CD4-positive, alpha-beta memory T cell (primary cell): ENCODE measurements at regions not wholly inside any gene's neighbourhood (a gene's known extent, or its start where the extent isn't known, plus 50 kb on each side); places are given as distances from the start of the nearest gene placed in this dataset.

ENCODE experiments used
- CTCF ChIA-PET: fragments of 350-600 bp; sonication (Branson Sonifier 250); formaldehyde crosslinking; loops from one replicate; lab custom pipeline; 2021; ENCODE audit warnings: inconsistent platforms; ENCODE audit not compliant: partially characterized antibody; lab: Charles Lee
- POLR2A ChIA-PET: fragments of 350-600 bp; sonication (Branson Sonifier 250); formaldehyde crosslinking; loops from one replicate; lab custom pipeline; 2021; ENCODE audit not compliant: partially characterized antibody; lab: Charles Lee
- DNase-seq, 5 donors: peaks; one replicate each; pipeline versions ENCODE4 v3.0.0 to v3.0.0-alpha.2; 2020 to 2022; ENCODE audit warnings: mixed read lengths in 1 of 5
- H3K27ac ChIP-seq: one replicate; pipeline ENCODE4 v1.7.0; 2013; ENCODE audit warnings: low read depth, low read length
- H3K27me3 ChIP-seq: 2 replicates; pipeline ENCODE4 v1.7.0; 2013; ENCODE audit warnings: mild to moderate bottlenecking, low read length, moderate library complexity; ENCODE audit not compliant: insufficient read depth
- H3K36me3 ChIP-seq: 2 replicates; pipeline ENCODE4 v1.7.0; 2013; ENCODE audit warnings: mild to moderate bottlenecking, low read length, moderate library complexity; ENCODE audit not compliant: insufficient read depth
- H3K4me1 ChIP-seq: 2 replicates; pipeline ENCODE4 v1.7.0; 2013; ENCODE audit warnings: mild to moderate bottlenecking, low read length, moderate library complexity; ENCODE audit not compliant: insufficient read depth
- H3K4me3 ChIP-seq, 2 donors: one replicate each; pipeline ENCODE4 v1.7.0; 2013; ENCODE audit warnings: low read length in 2 of 2, mild to moderate bottlenecking in 1 of 2
- H3K9me3 ChIP-seq, 2 donors: one replicate each; pipeline ENCODE4 v1.7.0; 2013; ENCODE audit warnings: low read length in 2 of 2, control low read depth in 1 of 2; ENCODE audit not compliant: control insufficient read depth in 1 of 2
- H3K27ac Mint-ChIP-seq, 7 donors: one replicate each; pipeline ENCODE4 v1.8.0; 2020 to 2021; ENCODE audit warnings: mixed read lengths in 7 of 7, mild to moderate bottlenecking in 6 of 7, inconsistent platforms in 3 of 7, moderate library complexity in 3 of 7
- H3K27me3 Mint-ChIP-seq, 2 donors: one replicate each; pipeline ENCODE4 v1.8.0; 2020 to 2021; ENCODE audit warnings: mixed read lengths in 2 of 2
- H3K36me3 Mint-ChIP-seq, 2 donors: one replicate each; pipeline ENCODE4 v1.8.0; 2020 to 2021; ENCODE audit warnings: mixed read lengths in 2 of 2, inconsistent platforms in 1 of 2, mild to moderate bottlenecking in 1 of 2
- H3K4me1 Mint-ChIP-seq, 4 donors: one replicate each; pipeline ENCODE4 v1.8.0; 2020 to 2021; ENCODE audit warnings: mixed read lengths in 4 of 4, mild to moderate bottlenecking in 1 of 4
- H3K4me3 Mint-ChIP-seq, 8 donors: one replicate each; pipeline ENCODE4 v1.8.0; 2020 to 2021; ENCODE audit warnings: mixed read lengths in 8 of 8, mild to moderate bottlenecking in 7 of 8, moderate library complexity in 6 of 8, inconsistent platforms in 3 of 8
- H3K9me3 Mint-ChIP-seq, 8 donors: one replicate each; pipeline ENCODE4 v1.8.0; 2020 to 2021; ENCODE audit warnings: mixed read lengths in 8 of 8, mild to moderate bottlenecking in 5 of 8, inconsistent platforms in 3 of 8, moderate library complexity in 1 of 8
- intact Hi-C: fragments of 100-400 bp; cut with micrococcal nuclease; formaldehyde crosslinking; loops from one replicate; pipeline ENCODE4 v1.15.1; 2023

- Histone ChIP-seq H3K9me3 (no peaks in the 10 kb centered on the region), H3K4me1 (no peaks in the 10 kb centered on the region), H3K27ac (no peak overlapping the region), H3K4me3 (no peak overlapping the region), H3K36me3 (no peaks in the 10 kb centered on the region), H3K27me3 (no peaks in the 10 kb centered on the region)
- ChIA-PET CTCF (no interaction called here), POLR2A (no interaction called here)
- H3K36me3 Mint-ChIP-seq = no peaks in the 10 kb centered on the region
- H3K27me3 Mint-ChIP-seq = peaks cover 2% of the 10 kb centered on the region in 2 donors
- intact Hi-C loops = no loop called here
- no peak overlapping the region for H3K4me3 Mint-ChIP-seq
- DNase-seq = no peak
- H3K4me1 Mint-ChIP-seq = no peaks in the 10 kb centered on the region
- H3K9me3 Mint-ChIP-seq = peaks cover 0 to 5% (median 0%) of the 10 kb centered on the region in 8 donors
- no peak overlapping the region for H3K27ac Mint-ChIP-seq
These were observed 90.9 kb upstream of the SOX4 start for GRCh38 chr6:21502682-21503081.

DNA sequence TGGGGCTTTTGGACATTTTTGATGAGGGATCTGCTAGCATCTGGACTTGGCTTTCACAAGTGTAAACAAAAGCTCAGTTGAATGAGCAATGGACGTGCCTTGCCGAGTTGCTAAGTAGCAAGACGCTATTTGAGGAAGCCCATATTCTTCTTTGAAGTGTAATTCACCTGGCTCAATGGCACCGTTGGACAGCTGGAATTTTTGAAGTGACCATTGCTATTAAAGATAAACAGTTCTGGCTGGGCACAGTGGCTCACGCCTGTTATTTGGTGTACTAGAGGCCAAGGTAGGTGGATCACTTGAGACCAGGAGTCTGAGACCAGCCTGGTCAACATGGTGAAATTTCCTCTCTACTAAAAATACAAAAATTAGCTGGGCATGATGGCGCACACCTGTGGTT is 88.8 kb upstream of the SOX4 start:
- no peak for DNase-seq
- ChIA-PET CTCF (no interaction called here), POLR2A (no interaction called here)
- no peak overlapping the region for H3K27ac ChIP-seq
- Mint-ChIP-seq H3K4me3 (no peak overlapping the region), H3K27me3 (peaks cover 2% of the 10 kb centered on the region in 2 donors), H3K4me1 (no peaks in the 10 kb centered on the region), H3K36me3 (no peaks in the 10 kb centered on the region), H3K27ac (no peak overlapping the region), H3K9me3 (peaks cover 0 to 5% (median 0%) of the 10 kb centered on the region in 8 donors)
- H3K36me3 ChIP-seq = no peaks in the 10 kb centered on the region
- intact Hi-C loops = no loop called here
- H3K9me3 ChIP-seq = no peaks in the 10 kb centered on the region
- no peaks in the 10 kb centered on the region for H3K4me1 ChIP-seq
- no peaks in the 10 kb centered on the region for H3K27me3 ChIP-seq
- no peak overlapping the region for H3K4me3 ChIP-seq

DNA sequence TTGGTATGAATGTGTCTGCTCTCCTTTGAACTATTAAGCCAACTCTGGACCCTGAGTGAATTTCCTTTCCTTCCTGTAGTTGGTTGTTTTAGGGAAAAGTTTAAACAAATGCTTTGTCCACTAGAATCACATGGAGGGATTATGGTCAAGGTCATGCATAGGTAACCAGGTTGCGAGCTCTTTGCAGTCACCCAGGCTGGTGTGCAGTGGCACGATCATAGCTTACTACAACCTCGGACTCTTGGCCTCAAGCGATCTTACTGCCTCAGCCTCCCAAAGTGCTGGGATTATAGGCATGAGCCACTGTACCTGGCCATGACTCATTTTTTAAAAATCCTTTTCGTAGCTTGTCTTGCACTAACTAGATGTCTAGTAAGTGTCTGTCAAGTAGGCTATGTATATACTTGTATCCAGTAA is 88.0 kb upstream of the SOX4 start:
- H3K4me3 ChIP-seq = no peak overlapping the region
- H3K36me3 ChIP-seq = no peaks in the 10 kb centered on the region
- Mint-ChIP-seq H3K27ac (no peak overlapping the region), H3K4me1 (no peaks in the 10 kb centered on the region), H3K27me3 (peaks cover 2% of the 10 kb centered on the region in 2 donors), H3K4me3 (no peak overlapping the region), H3K36me3 (no peaks in the 10 kb centered on the region), H3K9me3 (peaks cover 0 to 5% (median 0%) of the 10 kb centered on the region in 8 donors)
- H3K27ac ChIP-seq = no peak overlapping the region
- intact Hi-C loops = no loop called here
- H3K4me1 ChIP-seq = no peaks in the 10 kb centered on the region
- no peaks in the 10 kb centered on the region for H3K27me3 ChIP-seq
- H3K9me3 ChIP-seq = no peaks in the 10 kb centered on the region
- CTCF ChIA-PET = no interaction called here
- DNase-seq = no peak
- POLR2A ChIA-PET = no interaction called here

DNA sequence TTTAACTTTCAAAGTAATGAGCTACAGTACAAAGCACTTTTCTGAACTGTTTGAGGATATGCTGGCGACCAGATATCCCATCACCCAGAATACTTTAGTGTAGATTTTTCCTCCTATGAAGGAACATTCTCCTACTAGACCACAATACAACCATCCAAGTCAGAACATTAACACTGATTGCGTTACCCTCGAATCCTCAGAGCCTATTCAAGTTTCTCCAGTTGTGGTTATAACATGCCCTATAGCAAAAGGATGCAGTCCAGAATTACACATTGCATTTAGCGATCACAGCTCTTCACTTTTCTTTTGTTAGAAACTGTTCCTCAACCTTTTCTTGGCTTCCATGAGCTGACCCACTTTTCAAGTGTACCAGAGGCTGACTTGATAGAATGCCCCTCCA is 87.4 kb upstream of the SOX4 start:
- H3K27me3 Mint-ChIP-seq = peaks cover under 1 to 2% of the 10 kb centered on the region in 2 donors
- Histone ChIP-seq H3K4me3 (no peak overlapping the region), H3K27ac (no peak overlapping the region), H3K36me3 (no peaks in the 10 kb centered on the region), H3K9me3 (no peaks in the 10 kb centered on the region), H3K27me3 (no peaks in the 10 kb centered on the region), H3K4me1 (no peaks in the 10 kb centered on the region)
- intact Hi-C loops = no loop called here
- ChIA-PET POLR2A (no interaction called here), CTCF (no interaction called here)
- no peaks in the 10 kb centered on the region for H3K4me1 Mint-ChIP-seq
- DNase-seq = no peak
- no peak overlapping the region for H3K27ac Mint-ChIP-seq
- no peak overlapping the region for H3K4me3 Mint-ChIP-seq
- no peaks in the 10 kb centered on the region for H3K36me3 Mint-ChIP-seq
- peaks cover 0 to 5% (median 0%) of the 10 kb centered on the region in 8 donors for H3K9me3 Mint-ChIP-seq

- ChIA-PET POLR2A (no interaction called here), CTCF (no interaction called here)
These were observed 85.7 kb upstream of the SOX4 start for GRCh38 chr6:21507811-21508210.

GRCh38 chr6:21508753-21509152 is 84.8 kb upstream of the SOX4 start:
- no peaks in the 10 kb centered on the region for H3K9me3 ChIP-seq
- H3K36me3 ChIP-seq = no peaks in the 10 kb centered on the region
- H3K4me1 ChIP-seq = no peaks in the 10 kb centered on the region
- H3K27ac Mint-ChIP-seq = no peak overlapping the region
- H3K27me3 Mint-ChIP-seq = peaks cover 1 to 4% of the 10 kb centered on the region in 2 donors
- no peaks in the 10 kb centered on the region for H3K4me1 Mint-ChIP-seq
- DNase-seq = no peak
- no peak overlapping the region for H3K27ac ChIP-seq
- H3K4me3 ChIP-seq = no peak overlapping the region
- H3K27me3 ChIP-seq = no peaks in the 10 kb centered on the region
- no peak overlapping the region for H3K4me3 Mint-ChIP-seq
- POLR2A ChIA-PET = no interaction called here
- peaks cover 0 to 3% (median 0%) of the 10 kb centered on the region in 8 donors for H3K9me3 Mint-ChIP-seq
- H3K36me3 Mint-ChIP-seq = no peaks in the 10 kb centered on the region
- intact Hi-C loops = no loop called here
- CTCF ChIA-PET = no interaction called here

More at GRCh38 chr6:21507811-21508210, 85.7 kb upstream of the SOX4 start:
- Histone ChIP-seq H3K36me3 (no peaks in the 10 kb centered on the region), H3K9me3 (no peaks in the 10 kb centered on the region), H3K4me3 (no peak overlapping the region), H3K4me1 (no peaks in the 10 kb centered on the region), H3K27me3 (no peaks in the 10 kb centered on the region), H3K27ac (no peak overlapping the region)
- Mint-ChIP-seq H3K27me3 (peaks cover 3% of the 10 kb centered on the region in 2 donors), H3K4me1 (no peaks in the 10 kb centered on the region), H3K4me3 (no peak overlapping the region), H3K9me3 (peaks cover 0 to 5% (median 0%) of the 10 kb centered on the region in 8 donors), H3K36me3 (no peaks in the 10 kb centered on the region), H3K27ac (no peak overlapping the region)
- intact Hi-C loops = no loop called here
- DNase-seq = no peak

DNA sequence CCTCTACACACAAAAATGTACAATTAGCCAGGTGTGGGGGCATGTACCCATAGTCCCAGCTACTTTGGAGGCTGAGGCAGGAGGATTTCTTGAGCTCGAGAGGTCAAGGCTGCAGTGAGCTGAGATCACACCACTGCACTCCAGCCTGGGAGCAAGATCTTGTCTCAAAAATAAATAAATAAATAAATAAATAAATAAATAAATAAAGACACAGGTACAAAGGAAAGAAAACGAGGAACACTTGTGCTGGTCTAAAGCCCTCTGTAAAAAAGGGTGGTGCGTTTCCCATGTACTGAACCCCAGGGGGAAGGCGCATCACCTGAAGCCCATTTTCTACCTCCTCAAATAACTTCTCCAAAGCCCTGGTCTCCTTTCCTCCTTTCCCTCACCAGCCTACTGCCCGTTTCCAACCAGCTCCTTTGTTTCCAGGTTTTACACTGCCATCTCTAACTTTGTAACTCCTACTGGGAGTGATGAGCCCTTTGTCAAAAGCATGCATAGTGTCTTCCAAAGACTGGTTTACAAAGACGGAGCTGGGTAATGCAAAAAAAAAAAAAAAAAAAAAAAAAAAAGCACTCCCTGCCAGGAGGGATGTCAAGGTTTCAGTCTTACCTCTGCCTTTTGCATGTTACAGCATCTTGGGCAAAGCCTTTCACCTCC is 81.5 kb upstream of the SOX4 start:
- H3K27me3 Mint-ChIP-seq = peaks cover 1 to 6% of the 10 kb centered on the region in 2 donors

More for the DNA sequence above, 81.5 kb upstream of the SOX4 start:
- intact Hi-C loops = no loop called here
- H3K4me1 ChIP-seq = no peaks in the 10 kb centered on the region
- H3K27ac ChIP-seq = no peak overlapping the region
- CTCF ChIA-PET = no interaction called here
- no peaks in the 10 kb centered on the region for H3K27me3 ChIP-seq
- Mint-ChIP-seq H3K4me1 (no peaks in the 10 kb centered on the region), H3K9me3 (peaks cover 0 to 2% (median 0%) of the 10 kb centered on the region in 8 donors), H3K4me3 (no peak overlapping the region), H3K36me3 (no peaks in the 10 kb centered on the region), H3K27ac (no peak overlapping the region)
- H3K36me3 ChIP-seq = no peaks in the 10 kb centered on the region
- no peak overlapping the region for H3K4me3 ChIP-seq
- no peaks in the 10 kb centered on the region for H3K9me3 ChIP-seq
- no peak for DNase-seq
- POLR2A ChIA-PET = no interaction called here
